K562 (cell line): ENCODE measurements at regions not wholly inside any gene's neighbourhood (a gene's known extent, or its start where the extent isn't known, plus 50 kb on each side); places are given as distances from the start of the nearest gene placed in this dataset.

Experiments
- ETV1 ChIP-seq: fragments of 450-650 bp; conservative IDR thresholded peaks from 2 replicates; pipeline ENCODE4 v1.6.1; 2016; ENCODE audit warnings: missing genetic modification characterization, control low read depth, low read depth, missing compliant biosample characterization
- GATAD2B ChIP-seq: fragments of 450-650 bp; IDR thresholded peaks from 2 replicates; pipeline ENCODE4 v1.6.1; 2017; ENCODE audit warnings: mild to moderate bottlenecking, borderline replicate concordance
- HDAC6 ChIP-seq: IDR thresholded peaks from 2 replicates; pipeline ENCODE4 v1.6.1; 2012; ENCODE audit warnings: low read depth, mild to moderate bottlenecking, control low read depth, inconsistent platforms, low read length, moderate library complexity
- MBD2 ChIP-seq: sonication (generic); IDR thresholded peaks from 2 replicates; pipeline ENCODE4 v1.6.1; 2016; ENCODE audit warnings: low read depth, borderline replicate concordance
- MEF2A ChIP-seq: IDR thresholded peaks from 2 replicates; pipeline ENCODE4 v1.6.1; 2011; ENCODE audit warnings: low read depth, mild to moderate bottlenecking, low read length, moderate library complexity; ENCODE audit not compliant: control insufficient read depth
- PML ChIP-seq: IDR thresholded peaks from 2 replicates; pipeline ENCODE4 v1.6.1; 2012; ENCODE audit warnings: low read length, inconsistent platforms
- POLR2AphosphoS2 ChIP-seq: IDR thresholded peaks from 2 replicates; pipeline ENCODE4 v1.6.1; 2012; ENCODE audit warnings: low read length, improper control_type of control experiment
- POLR3A ChIP-seq: IDR thresholded peaks from 2 replicates; pipeline ENCODE4 v1.6.1; 2011; ENCODE audit warnings: borderline replicate concordance, mild to moderate bottlenecking, moderate library complexity; ENCODE audit not compliant: insufficient read length, insufficient read depth; ENCODE audit errors: extremely low read depth
- PYGO2 ChIP-seq: fragments of 450-650 bp; IDR thresholded peaks from 2 replicates; pipeline ENCODE4 v1.6.1; 2016; ENCODE audit warnings: mild to moderate bottlenecking, missing genetic modification characterization, moderate library complexity, missing compliant biosample characterization
- RAD51 ChIP-seq: fragments of 450-650 bp; IDR thresholded peaks from 2 replicates; pipeline ENCODE4 v1.7.1; 2016; ENCODE audit warnings: low read depth, mild to moderate bottlenecking, borderline replicate concordance
- TARDBP ChIP-seq: fragments of 450-650 bp; IDR thresholded peaks from 2 replicates; pipeline ENCODE4 v1.6.1; 2016
- ZNF197 ChIP-seq: fragments of 200-800 bp; sonication (Bioruptor generic); IDR thresholded peaks from 2 replicates; pipeline ENCODE4 v1.6.1; 2016; ENCODE audit warnings: low read depth, missing genetic modification characterization, missing compliant biosample characterization
- ZNF232 ChIP-seq: sonication (generic); formaldehyde crosslinking; IDR thresholded peaks from 2 replicates; pipeline ENCODE4 v1.8.0; 2022; ENCODE audit warnings: mild to moderate bottlenecking, missing genetic modification reagents
- ZNF311 ChIP-seq: fragments of 250-450 bp; sonication (Bioruptor Pico); IDR thresholded peaks from 2 replicates; pipeline ENCODE4 v1.4.0; 2020; ENCODE audit warnings: mild to moderate bottlenecking, moderate library complexity
- ZNF75A ChIP-seq: fragments of 450-650 bp; formaldehyde crosslinking; IDR thresholded peaks from 2 replicates; pipeline ENCODE4 v1.4.0; 2020; ENCODE audit warnings: mild to moderate bottlenecking
- ZNF76 ChIP-seq: fragments of 250-450 bp; sonication (Bioruptor Pico); IDR thresholded peaks from 2 replicates; pipeline ENCODE4 v1.4.0; 2020; ENCODE audit warnings: mild to moderate bottlenecking, moderate library complexity, borderline replicate concordance
- ZNF780A ChIP-seq: fragments of 250-450 bp; sonication (Bioruptor Pico); IDR thresholded peaks from 2 replicates; pipeline ENCODE4 v1.5.0; 2021; ENCODE audit warnings: mild to moderate bottlenecking
- TF ChIP-seq, protein P1 (sequence below): IDR thresholded peaks from 3 replicates; pipeline ENCODE4 v1.6.1; 2011; ENCODE audit warnings: borderline replicate concordance, mild to moderate bottlenecking, moderate library complexity; ENCODE audit not compliant: insufficient read length; ENCODE audit errors: extremely low read depth
- TF ChIP-seq, protein P2 (sequence below): fragments of 450-650 bp; conservative IDR thresholded peaks from 2 replicates; pipeline ENCODE4 v1.6.1; 2016; ENCODE audit warnings: missing genetic modification characterization, low read depth, mild to moderate bottlenecking, missing compliant biosample characterization, moderate library complexity
- TF ChIP-seq, protein P3 (sequence below): sonication (generic); formaldehyde crosslinking; IDR thresholded peaks from 2 replicates; pipeline ENCODE4 v1.8.0; 2022; ENCODE audit warnings: mild to moderate bottlenecking, missing genetic modification reagents, borderline replicate concordance

DNA sequence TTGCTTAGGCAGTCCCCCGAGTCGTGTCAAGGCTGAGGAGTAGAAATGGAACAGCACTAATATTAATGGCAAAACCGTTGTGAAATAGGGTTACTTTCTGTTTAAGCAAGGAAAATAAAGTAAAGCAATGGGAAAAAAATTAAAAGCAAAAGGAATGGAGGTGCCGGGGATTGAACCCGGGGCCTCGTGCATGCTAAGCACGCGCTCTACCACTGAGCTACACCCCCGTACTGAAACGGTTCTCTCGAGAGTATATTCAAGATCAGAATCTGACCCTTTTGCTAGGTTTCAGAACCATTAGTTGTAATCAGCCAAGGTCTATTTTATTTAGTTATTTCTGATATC is 85.5 kb downstream of the TRIM27 start (continued):
- TF ChIP-seq HDAC6 (no peak), POLR3A (peak; percentile 100), GATAD2B (0 out of 2 replicates have a peak, but pooled peaks have one; percentile 87), ZNF232 (CRISPR knock-in tag) (no peak), TARDBP (0 out of 2 replicates have a peak, but pooled peaks have one; percentile 35), MEF2A (no peak), ZNF780A (no peak), PML (no peak), ZNF197 (CRISPR knock-in tag) (no peak; the same call in 1 of the 2 replicates), POLR2AphosphoS2 (peak; percentile 77), MBD2 (no peak), ZNF311 (CRISPR knock-in tag) (peak; percentile 67; the same call in 1 of the 2 replicates), ZNF76 (no peak), ZNF75A (CRISPR knock-in tag) (no peak), RAD51 (no peak), ETV1 (tag) (0 out of 2 replicates have a peak, but pooled peaks have one; percentile 33), PYGO2 (tag) (0 out of 2 replicates have a peak, but pooled peaks have one; percentile 48)
- TF ChIP-seq, protein P1, sequence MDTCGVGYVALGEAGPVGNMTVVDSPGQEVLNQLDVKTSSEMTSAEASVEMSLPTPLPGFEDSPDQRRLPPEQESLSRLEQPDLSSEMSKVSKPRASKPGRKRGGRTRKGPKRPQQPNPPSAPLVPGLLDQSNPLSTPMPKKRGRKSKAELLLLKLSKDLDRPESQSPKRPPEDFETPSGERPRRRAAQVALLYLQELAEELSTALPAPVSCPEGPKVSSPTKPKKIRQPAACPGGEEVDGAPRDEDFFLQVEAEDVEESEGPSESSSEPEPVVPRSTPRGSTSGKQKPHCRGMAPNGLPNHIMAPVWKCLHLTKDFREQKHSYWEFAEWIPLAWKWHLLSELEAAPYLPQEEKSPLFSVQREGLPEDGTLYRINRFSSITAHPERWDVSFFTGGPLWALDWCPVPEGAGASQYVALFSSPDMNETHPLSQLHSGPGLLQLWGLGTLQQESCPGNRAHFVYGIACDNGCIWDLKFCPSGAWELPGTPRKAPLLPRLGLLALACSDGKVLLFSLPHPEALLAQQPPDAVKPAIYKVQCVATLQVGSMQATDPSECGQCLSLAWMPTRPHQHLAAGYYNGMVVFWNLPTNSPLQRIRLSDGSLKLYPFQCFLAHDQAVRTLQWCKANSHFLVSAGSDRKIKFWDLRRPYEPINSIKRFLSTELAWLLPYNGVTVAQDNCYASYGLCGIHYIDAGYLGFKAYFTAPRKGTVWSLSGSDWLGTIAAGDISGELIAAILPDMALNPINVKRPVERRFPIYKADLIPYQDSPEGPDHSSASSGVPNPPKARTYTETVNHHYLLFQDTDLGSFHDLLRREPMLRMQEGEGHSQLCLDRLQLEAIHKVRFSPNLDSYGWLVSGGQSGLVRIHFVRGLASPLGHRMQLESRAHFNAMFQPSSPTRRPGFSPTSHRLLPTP: peak; percentile 79
- TF ChIP-seq, protein P2, sequence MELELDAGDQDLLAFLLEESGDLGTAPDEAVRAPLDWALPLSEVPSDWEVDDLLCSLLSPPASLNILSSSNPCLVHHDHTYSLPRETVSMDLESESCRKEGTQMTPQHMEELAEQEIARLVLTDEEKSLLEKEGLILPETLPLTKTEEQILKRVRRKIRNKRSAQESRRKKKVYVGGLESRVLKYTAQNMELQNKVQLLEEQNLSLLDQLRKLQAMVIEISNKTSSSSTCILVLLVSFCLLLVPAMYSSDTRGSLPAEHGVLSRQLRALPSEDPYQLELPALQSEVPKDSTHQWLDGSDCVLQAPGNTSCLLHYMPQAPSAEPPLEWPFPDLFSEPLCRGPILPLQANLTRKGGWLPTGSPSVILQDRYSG (tag): peak; percentile 80; the same call in 1 of the 2 replicates
- TF ChIP-seq, protein P3, sequence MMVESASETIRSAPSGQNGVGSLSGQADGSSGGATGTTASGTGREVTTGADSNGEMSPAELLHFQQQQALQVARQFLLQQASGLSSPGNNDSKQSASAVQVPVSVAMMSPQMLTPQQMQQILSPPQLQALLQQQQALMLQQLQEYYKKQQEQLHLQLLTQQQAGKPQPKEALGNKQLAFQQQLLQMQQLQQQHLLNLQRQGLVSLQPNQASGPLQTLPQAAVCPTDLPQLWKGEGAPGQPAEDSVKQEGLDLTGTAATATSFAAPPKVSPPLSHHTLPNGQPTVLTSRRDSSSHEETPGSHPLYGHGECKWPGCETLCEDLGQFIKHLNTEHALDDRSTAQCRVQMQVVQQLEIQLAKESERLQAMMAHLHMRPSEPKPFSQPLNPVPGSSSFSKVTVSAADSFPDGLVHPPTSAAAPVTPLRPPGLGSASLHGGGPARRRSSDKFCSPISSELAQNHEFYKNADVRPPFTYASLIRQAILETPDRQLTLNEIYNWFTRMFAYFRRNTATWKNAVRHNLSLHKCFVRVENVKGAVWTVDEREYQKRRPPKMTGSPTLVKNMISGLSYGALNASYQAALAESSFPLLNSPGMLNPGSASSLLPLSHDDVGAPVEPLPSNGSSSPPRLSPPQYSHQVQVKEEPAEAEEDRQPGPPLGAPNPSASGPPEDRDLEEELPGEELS (CRISPR knock-in tag): no peak
